Astrocyte of the spinal cord (primary cell): ENCODE measurements at regions not wholly inside any gene's neighbourhood (a gene's known extent, or its start where the extent isn't known, plus 50 kb on each side); places are given as distances from the start of the nearest gene placed in this dataset.

Experiments
- DNase-seq: peaks from one replicate; pipeline ENCODE4 v3.0.0; 2011; ENCODE audit warnings: low read depth, low spot score
- H3K4me3 ChIP-seq: 2 replicates; pipeline ENCODE4 v1.5.1; 2011; ENCODE audit warnings: low read depth, mild to moderate bottlenecking, low read length, moderate library complexity
- in situ Hi-C: cut with HindIII; loops from 2 replicates; pipeline ENCODE4 v1.10.0; 2017; ENCODE audit warnings: low sequenced_read_pairs
- TF ChIP-seq, protein P1 (sequence below): IDR thresholded peaks from 2 replicates; pipeline ENCODE4 v1.5.1; 2012; ENCODE audit warnings: low read depth, mild to moderate bottlenecking, low read length, inconsistent platforms

DNA sequence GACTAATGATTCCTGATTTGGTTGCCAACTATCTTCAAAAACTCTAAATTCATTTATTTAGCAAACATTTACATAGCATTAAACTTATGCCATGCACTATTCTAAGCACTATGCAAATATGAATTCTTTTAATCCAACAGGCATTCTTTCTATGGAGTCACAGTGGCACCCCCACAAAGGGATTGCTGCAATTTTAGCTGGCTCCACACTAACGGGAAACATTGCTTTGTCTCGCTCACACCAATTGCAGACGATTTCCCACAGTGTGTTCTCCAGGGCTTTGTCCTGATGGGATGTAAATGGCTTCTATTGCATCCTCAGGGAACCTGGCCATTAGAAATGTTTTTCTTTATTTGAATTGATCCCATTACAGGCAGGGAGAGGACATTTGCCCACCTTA is 259.1 kb downstream of the BARHL2 start:
- in situ Hi-C loops = no loop called here
- H3K4me3 ChIP-seq = no peak overlapping the region
- TF ChIP-seq, protein P1, sequence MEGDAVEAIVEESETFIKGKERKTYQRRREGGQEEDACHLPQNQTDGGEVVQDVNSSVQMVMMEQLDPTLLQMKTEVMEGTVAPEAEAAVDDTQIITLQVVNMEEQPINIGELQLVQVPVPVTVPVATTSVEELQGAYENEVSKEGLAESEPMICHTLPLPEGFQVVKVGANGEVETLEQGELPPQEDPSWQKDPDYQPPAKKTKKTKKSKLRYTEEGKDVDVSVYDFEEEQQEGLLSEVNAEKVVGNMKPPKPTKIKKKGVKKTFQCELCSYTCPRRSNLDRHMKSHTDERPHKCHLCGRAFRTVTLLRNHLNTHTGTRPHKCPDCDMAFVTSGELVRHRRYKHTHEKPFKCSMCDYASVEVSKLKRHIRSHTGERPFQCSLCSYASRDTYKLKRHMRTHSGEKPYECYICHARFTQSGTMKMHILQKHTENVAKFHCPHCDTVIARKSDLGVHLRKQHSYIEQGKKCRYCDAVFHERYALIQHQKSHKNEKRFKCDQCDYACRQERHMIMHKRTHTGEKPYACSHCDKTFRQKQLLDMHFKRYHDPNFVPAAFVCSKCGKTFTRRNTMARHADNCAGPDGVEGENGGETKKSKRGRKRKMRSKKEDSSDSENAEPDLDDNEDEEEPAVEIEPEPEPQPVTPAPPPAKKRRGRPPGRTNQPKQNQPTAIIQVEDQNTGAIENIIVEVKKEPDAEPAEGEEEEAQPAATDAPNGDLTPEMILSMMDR = no peak

DNA sequence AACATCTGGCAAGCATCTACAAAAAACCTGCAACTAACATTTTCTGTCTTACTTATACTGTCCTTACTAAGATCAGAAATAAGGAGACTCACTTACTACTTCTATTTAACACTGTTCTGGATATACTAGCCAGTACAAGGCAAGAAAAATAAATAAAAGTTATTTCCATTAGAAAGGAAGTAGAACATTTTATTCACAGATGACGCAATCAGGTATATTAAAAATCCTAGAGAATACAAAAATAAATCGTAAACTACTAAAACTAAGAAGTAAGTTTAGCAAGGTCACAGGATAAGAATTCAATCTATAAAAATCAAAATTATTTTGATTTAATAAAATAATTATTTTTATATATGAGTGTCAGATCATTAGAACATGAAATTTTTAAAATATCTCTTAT is 264.6 kb downstream of the BARHL2 start:
- in situ Hi-C loops = no loop called here
- no peak for DNase-seq
- H3K4me3 ChIP-seq = no peak overlapping the region
- TF ChIP-seq, protein P1 = no peak

More for the DNA sequence above, 259.1 kb downstream of the BARHL2 start:
- no peak for DNase-seq

DNA sequence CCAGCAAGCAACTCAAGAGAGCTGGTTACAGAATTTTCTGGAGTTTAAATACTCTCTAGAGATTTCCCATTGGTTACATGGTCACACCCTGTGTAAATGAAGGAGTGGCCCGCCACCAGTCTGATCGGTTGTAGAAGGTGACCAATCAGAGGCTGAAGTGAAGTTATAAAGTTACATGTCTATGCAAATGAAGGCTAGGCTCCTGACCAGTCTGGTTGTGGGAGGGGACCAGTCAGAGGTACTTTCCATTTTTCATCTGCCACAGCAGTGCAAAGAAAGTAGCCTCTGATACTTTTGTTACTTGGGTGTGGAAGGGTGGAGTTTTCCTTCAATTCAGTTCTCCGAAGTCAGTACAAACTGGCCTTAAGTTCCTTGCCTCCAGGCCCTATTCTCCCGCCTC is 273.7 kb downstream of the BARHL2 start:
- in situ Hi-C loops = no loop called here
- TF ChIP-seq, protein P1 = no peak
- DNase-seq = no peak
- no peak overlapping the region for H3K4me3 ChIP-seq

DNA sequence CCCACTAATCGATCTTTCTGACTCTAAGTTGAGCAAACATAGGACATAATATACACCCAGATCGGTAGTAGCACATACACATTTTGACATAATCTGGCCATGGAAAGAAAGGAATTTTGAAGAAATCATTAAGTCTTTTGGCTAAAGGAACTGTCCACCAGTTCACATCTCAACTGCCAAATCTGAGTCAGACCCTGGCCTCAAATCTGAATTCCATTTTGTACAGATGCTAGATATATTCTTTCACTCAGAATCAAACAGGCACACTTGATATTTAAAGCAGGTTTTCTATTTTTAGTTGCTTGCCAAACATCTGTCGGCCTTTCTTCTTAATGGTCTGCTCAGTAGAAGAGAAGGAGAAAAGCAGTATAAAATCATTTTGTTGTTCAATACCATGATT is 281.8 kb downstream of the BARHL2 start:
- H3K4me3 ChIP-seq = no peak overlapping the region
- DNase-seq = no peak
- in situ Hi-C loops = no loop called here
- TF ChIP-seq, protein P1 = no peak

DNA sequence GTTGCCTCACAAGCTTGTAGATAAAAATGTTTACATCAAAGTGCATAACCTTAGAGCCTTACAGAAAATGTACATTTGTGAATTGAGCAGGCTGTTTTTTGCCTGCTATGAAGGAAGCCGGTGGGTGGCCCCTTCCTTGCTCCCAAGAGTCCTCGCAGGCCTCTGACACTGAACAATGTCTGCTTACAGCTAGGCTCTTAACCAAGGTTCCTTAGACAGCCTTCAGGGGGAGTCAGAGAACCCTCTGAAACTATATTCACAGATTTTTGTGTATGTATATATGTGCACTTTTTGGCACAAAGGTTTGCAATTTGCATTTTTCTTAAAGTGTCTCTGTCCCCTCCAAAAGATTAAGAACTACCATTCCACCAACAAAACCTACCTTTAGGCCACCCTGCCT is 282.6 kb downstream of the BARHL2 start:
- in situ Hi-C loops = no loop called here
- no peak overlapping the region for H3K4me3 ChIP-seq

DNA sequence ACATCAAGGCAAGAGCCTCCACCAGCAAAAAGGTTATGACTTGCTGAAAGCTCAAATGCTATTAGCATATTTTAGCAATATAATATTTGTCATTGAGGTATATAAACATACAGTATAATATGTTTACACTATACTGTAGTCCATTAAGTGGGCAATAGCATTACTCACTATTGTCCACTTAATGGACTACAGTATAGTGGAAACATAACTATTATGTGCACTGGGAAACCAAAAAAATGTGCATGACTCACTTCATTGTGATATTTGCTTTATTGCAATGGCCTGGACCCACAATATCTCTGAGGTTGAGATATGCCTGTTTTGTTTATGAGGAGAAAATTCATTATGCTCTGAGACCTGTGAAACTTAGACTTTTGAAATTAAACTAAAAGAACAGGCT is 300.0 kb downstream of the BARHL2 start:
- in situ Hi-C loops = no loop called here

More for the DNA sequence above, 282.6 kb downstream of the BARHL2 start:
- DNase-seq = no peak
- TF ChIP-seq, protein P1 = peak; percentile 26

DNA sequence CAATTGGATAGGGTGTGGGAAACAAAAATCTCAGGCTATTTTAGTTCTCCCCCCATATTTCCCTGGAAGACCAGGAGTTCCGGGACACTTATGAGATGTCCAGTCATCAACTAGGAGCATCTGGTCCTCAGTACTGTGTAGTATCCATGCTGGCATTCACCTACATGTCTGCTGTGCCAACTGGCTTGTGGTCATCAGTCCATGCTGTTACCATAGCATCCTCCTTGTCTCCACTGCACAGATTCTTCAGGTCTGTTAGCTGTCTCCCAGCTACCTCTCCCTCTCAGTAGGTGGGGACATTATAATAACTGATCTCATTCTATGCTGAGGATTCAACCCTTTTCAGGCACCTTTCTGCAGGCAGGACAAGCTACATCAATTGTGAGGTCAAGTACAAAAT is 302.9 kb downstream of the BARHL2 start:
- TF ChIP-seq, protein P1 = no peak
- in situ Hi-C loops = no loop called here
- no peak for DNase-seq
- H3K4me3 ChIP-seq = no peak overlapping the region

More for the DNA sequence above, 300.0 kb downstream of the BARHL2 start:
- peak; percentile 54 for DNase-seq
- no peak overlapping the region for H3K4me3 ChIP-seq
- TF ChIP-seq, protein P1 = no peak
